Activated CD4-positive, alpha-beta T cell treated with anti-CD3 and anti-CD28 coated beads, Interleukin-2, amount 50 U/mL, for 48 hours (primary cell): ENCODE measurements at regions not wholly inside any gene's neighbourhood (a gene's known extent, or its start where the extent isn't known, plus 50 kb on each side); places are given as distances from the start of the nearest gene placed in this dataset.

Experiments
- DNase-seq, 2 experiments: peaks; one replicate each; pipeline ENCODE4 v3.0.0-alpha.2; 2020

DNA sequence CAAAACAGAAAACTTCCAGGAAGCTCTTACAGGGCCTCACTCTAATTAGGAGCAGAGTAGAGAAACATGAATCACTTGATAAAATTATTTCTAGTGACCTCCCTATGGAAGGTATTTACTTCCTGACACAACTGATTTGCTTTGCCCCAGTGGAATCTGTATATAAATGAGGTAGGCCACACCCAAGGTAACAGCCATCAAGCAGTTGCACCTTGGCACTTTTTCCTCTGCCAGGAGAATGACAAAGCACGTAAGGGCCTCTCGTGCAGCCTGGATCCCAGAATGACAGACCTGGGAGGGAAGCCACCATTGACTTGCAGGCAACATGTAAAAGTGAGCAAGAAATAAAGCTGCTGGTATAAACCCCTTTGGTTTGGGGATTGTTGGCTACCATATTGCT is 620.0 kb upstream of the SLC39A10 start:
- no peak for DNase-seq

DNA sequence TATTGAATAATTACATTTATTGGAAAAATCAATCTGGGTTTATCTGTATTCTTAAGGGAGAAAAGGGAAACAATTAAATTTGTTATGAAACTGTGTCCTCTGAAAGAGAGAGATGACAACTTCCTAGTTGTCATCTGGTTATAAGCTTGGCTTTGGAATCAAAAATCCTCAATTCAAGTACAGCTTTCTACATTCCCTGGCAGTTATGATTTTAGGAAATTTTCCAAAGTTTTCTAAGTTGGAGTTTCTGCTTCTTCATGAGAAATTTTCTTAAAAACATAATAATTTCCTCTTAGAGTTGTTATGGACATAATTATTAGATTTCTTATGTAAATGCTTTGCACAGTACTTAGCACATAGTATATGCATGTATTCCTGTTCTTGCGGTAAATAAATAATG is 625.6 kb upstream of the SLC39A10 start:
- no peak for DNase-seq

DNA sequence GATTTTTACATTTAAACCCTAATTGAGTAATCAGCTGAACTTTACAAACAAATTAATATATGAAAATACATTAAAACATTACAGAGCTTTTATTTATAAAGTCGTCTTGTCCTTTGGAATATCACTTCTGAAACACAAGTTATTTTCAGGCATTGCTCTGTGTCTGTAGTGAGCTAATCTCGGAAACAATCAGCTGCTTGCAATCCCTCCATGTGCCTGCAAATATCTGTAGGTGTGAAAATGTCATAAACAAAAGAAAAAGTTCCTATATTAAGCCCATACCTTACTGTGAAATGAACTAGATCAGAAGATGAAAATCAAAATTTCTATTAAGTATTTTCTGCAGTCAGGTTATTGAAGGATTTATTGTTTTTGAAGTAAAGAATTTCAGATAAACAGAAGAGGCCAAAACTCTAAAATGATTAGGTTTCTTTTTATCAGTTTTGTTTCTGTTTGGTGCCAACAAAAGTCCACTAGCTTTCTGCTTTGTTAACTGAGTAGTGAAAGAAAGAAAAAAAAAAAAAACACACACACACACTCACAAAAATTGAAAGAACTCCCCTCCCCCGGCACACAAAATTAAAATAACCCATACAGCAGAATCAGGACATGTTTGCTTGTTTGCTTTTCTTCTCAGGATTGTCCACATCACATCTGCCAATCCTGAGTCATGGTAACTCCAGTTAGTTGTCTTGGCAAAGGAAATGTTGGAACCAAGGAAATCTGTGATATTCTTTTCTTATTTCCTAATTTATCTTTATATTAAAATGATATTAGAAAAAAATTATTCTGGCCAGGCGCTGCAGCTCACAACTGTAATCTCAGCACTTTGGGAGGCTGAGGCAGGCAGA is 627.0 kb upstream of the SLC39A10 start:
- DNase-seq: no peak

DNA sequence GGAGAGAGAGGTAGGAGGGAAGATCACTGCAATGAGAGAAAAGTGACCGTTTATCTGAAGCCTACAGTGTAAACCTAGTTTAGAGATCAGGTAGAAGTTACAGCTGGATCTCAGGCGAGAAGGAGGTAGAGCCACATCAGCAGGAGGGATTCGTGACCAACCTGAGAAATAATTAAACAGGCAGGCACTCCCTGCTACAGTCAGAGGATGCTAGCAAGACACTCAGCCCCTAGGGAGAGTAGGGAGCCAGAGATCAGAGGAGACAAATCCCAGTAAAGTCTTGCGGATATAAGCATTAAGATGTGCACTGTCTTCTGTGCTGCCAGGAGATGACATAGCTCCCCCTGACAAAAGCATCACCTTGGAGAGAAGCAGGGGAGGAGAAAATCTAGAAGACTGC is 629.1 kb upstream of the SLC39A10 start:
- no peak for DNase-seq

DNA sequence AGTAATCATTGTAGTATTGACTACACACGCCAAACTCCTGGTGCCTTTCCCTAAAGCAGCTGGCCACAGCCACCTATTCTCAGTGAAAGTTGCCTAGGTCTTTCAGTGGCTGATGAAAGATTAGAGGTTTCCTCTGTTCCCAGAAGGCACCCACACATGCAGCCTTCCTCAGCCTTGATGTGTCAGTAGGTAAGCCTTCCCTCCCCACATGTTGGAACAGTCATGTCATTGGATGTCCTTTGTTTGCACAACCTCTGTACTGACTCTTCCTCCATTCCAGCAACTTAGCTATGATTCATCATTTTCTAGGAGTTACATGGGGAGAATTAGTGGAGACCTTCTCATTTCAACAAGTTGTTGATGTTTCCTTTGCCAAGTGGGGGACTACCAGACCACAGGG is 630.8 kb upstream of the SLC39A10 start:
- no peak for DNase-seq

DNA sequence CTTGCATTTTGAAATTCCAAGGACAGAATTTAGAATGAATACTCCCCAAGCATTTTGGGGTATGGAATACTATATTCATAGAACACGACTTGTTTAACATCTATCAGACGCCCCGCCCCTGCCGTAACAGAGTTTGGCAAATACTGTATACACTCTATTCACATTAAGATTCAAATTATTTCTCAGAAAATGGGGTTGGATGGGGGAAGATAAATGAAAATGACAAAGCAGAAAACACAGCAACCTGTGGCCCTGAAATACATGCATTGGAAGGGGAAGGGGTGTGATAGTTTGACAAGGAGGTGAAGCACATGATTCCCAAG is 634.6 kb upstream of the SLC39A10 start:
- DNase-seq: no peak

DNA sequence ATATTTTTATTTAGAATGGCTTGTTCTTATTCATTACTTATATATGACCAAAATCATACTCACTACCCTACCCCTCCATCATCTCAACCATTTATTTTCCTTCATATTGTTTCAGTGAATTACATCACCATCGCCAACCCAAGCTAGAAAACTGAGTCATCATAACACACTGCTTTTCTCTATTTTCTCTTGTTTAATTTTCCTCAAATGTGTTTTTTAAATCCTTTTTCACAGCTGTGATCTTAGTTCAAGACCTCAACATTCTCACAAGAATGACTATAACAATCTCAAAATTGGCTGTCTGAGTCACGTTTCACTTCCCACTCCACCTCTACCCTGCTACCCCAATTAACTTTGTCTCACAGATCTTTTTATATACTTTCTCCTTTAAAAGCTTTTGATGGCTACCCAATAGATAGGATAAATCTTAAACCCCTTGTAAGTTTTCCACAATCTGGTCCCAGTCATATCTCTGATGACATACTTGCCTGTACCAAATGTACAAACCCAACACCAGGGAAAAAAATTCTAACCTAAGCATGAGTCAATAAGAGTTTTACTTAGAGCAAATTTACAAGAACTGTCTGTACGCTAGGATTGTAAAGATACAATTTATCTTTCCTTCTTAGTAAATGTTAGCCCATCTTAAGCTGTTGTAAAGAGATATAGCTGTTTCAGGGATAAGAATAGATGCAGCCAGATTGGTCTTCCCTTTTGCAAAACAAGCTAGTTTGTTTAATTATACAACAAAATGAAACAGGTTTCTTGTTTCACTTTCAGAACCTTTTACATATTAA is 635.1 kb upstream of the SLC39A10 start:
- no peak for DNase-seq

DNA sequence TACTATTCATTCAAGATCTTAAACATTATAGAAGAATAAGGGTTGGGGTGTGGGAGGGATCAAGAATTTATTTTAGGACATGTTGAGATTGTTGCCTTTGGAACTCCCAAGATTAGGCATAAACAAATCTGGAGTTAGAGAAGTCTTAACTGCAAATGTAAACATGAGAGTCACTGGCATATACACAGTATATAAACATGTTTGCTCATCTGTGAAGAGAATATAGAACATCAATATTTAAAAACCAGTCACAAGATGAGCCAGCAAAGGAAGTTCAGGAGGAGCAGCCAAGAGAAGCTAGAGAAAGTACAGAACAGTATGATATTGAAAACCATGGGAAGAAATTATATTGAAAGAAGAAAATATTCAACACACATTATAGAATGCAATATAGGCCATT is 638.6 kb upstream of the SLC39A10 start:
- no peak for DNase-seq

DNA sequence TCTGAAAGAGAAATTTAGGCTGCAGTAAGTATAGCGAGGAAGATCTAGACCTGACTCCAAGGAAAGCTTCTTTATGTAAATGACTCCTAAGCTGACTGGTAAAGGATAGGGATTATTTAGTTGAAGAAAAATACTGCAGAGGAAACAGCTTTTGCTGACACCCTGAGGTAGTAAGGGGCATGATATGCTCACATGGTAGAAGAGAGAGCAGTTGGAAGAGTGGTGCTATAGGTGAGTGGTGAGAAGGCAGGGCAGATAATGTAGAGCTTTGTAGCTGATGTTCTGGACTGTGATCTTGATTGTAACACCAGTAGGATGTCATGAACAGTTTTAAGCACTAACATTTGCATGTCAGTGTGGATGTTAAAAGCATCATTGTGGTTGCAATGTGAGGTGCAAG is 639.1 kb upstream of the SLC39A10 start:
- no peak for DNase-seq

DNA sequence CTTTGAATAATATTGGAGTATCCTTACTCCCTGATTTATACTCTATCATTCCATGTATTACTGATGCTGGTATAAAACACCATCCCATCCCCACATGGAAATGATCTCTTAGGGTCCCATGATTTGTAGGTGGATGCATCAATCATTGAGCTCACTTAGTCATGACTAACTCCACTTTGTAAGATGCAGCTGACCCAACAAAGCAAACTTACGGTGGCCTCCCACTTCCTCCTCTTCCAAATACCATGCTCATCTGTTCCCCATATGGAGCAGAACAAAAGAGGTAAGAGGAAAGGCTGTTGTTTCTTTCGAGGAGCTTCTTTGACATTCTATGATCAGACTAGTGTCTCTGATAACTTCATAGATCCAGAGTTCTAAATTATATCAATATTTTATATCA is 640.2 kb upstream of the SLC39A10 start:
- DNase-seq: no peak

DNA sequence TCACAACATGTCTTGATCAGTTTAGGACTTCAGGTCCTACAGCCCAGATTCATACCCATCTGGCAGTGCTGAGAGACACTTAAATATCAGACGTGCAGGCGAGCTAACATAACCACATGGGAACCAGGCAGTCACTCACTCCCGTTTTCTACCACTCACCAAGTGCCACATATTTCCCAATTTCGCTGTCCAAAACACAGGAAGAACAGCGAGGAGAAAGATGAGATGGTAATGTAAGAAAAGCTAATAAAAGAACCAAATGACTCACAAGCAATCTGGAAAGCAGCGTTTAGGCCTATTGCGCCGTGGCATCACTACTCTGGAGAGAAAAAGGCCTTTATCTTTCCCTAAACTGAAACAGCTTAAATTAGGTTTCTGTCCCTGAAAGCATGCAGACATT is 647.8 kb upstream of the SLC39A10 start:
- DNase-seq: no peak

DNA sequence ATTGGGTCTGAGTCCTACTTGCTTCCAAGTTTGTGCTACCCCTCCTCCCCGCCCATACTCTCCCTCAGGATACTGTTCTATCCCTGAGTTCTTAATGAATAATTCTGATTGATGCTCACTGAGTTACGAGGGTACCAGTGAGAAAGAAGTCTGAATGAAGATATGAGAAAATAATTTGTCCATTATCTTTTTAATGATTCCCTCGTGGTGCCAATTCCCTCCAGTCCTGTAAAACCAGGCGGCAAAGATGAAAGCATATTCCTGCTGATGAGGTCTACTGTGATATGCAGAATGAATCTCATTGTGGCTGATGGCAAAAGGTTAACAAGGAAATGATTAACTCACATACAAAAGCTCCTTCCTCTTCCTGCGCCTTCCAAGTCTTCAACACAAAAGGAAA is 650.2 kb upstream of the SLC39A10 start:
- DNase-seq: no peak

DNA sequence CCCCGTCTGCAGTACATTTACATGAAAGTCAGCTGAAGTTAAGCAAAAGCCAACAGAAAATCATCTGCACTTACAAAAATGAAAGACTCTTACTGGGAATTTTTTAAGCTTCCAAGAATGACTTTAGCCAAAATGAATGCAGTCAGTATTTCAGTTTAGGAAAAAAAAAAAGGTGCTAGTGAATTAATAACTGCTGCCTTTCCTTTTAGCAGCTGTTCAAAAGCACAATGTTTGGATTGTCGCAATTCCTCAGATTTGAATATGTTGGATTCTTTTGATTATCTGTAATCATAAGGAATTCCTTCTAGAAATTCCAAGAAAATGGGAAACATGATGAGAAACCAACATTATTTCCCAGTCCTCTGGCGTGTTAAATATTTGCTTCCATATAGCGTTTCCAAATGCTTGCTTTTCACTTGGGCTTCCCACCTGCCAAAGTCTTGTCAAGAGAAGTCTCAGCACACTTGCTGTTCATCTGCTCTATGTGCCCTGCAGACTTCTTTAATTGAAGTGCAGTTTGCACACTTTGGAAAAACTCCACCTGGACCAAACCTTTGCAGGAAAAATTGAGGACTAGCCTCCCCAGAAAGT is 653.0 kb upstream of the SLC39A10 start:
- DNase-seq: no peak

DNA sequence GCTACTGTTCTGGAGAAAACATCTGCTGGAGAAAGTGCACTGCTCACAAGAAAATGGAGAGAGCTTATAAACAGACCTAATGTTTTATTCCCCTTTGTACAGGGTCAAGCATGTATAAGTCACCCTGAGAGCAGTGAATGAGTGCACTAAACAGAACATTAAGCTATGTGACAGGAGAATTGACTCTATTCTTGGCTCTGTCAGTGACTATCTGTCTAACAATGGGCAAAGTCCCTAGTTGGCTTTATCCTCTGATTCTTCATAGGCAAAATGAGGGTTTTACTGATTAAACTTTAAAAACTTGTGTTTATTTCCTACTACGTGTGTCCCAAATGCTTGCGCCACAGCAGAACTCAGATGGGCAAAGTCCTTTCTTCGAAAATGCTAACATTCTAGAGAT is 655.1 kb upstream of the SLC39A10 start:
- DNase-seq: no peak

DNA sequence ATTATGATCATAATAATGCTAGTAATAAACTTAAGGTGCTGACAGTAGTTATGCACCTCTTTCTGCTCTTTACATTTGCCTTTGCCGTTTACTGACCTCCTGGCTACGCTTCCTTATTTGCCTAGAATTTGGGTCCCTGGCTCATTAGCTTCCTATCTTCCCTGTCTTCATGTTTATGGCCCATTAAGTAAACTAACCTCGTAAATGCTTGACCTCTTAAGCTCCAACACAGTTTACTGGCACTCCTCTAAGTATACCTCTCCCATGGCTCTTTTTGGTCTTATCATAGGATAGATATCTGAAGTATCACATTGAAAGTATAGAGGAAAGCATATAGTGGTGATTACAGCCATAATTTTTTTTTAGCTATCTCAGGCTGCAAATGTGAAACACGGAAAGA is 657.3 kb upstream of the SLC39A10 start:
- DNase-seq: no peak

DNA sequence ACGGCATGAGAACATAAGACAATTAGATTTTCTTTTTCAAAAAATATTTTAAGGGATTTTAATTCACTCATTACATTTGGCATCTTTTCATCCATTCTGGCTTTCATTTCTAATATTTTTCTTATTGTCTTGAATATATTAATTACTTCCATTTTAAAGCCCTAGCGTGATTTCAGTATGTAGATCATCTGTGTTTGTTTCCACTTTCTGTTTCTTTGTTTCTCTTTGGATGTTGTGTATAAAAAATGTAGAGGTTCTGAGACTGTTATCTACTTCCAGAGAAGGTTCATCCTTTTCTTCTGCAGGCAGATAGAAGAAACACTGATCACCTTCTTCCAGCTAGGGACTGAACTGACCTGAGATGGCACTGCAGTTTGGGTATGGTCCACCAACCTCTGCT is 664.4 kb upstream of the SLC39A10 start:
- DNase-seq: no peak

DNA sequence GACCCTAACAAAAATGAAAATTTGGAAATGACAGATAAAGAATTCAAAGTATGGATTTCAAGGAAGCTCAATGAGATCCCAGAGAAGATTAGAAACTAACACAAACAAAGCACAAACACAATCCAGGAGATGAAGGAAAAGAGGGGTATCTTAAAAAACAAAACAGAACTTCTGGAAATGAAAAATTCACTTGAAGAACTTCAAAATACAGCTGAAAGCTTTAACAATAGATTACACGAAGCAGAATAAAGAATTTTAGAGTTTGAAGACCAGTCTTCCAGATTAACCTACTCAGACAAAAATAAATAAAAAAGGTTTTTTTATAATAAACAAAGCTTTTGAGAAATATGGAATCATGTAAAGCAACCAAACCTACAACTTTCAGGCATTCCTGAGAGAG is 671.8 kb upstream of the SLC39A10 start:
- DNase-seq: no peak

DNA sequence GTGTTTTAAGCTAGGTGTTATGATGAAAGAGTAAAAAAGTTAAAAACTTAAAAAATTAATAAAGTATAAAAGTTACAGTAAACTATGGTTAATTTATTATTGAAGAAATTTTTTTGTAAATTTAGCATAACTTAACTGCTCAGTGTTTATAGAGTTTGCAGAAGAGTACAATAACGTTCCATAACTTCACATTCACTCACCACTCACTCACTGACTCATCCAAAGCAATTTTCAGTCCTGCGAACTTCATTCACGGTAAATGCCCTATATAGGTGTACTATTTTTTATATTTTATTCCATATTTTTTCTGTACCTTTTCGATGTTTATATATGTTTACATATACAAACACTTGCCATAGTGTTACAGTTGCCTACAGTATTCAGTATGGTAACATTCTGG is 694.8 kb upstream of the SLC39A10 start:
- no peak for DNase-seq

DNA sequence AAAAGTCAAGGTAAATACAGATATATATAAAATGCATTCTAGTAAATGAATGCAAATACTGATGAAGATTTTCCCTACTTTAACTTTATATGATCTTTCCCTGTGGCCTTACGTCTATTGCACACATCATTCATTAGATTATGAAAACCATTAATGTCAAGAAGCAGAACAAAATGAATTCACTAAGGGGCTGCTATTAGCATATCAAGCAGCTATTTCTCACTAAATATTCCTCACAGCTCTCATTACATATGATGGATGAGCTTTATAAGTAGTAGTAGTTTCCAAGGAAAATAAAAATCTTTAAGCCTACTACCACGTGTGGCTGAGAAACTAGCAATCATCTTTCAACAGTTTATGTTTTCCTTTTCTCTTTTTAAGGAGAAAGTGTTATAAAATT is 702.8 kb upstream of the SLC39A10 start:
- no peak for DNase-seq

DNA sequence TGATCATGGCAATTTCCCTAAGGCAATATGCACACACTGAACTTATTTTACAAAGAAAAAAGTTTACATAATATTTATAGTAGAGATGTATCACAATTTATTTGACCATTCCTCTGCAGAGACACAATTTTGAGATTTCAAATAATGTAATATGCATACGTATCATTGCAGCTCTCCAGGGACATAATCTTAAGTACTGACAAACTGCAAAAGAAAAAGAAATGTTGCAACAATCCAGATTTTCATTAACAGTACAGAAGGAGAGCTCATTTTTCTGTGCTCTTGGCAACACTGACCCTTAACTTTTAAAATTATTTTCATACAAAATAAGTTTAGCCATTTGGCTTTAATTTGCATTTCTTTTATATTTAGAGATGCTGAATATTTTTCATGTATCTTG is 710.2 kb upstream of the SLC39A10 start:
- DNase-seq: no peak

DNA sequence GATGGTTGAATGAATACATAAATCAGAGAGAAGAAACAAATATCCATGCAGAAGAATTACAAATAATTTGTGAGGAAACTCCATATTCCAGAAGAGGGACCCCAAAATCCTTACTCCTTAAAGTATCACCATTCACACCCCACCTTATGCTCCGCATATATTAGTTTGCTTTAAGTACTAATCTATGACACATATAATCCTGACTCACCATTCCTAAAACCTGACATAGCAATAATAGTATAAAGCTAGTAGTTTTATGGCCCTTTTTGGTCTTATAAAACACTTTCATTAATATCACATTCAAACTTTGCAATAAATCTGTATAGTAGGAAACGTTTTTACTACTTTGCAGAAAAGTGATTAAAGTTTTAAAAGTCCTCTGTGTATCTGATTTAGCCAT is 719.0 kb upstream of the SLC39A10 start:
- no peak for DNase-seq

DNA sequence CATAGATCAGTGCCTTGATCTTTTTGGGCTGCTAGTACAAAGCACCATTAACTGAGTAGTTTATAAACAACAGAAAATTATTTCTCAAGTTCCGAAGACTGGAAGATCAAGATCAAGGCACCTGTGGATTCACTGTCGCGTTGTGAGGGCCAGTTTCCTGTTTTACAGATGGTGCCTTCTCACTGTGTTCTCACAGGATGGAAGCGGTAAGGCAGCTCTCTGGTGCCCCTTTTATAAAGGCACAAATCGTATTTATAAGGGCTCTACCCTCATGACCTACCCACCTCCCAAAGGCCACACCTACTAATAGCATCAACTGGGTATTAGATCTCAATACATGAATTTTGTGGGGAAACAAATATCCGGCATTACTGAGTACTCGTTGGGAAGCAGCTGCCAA is 729.5 kb upstream of the SLC39A10 start:
- DNase-seq: no peak

DNA sequence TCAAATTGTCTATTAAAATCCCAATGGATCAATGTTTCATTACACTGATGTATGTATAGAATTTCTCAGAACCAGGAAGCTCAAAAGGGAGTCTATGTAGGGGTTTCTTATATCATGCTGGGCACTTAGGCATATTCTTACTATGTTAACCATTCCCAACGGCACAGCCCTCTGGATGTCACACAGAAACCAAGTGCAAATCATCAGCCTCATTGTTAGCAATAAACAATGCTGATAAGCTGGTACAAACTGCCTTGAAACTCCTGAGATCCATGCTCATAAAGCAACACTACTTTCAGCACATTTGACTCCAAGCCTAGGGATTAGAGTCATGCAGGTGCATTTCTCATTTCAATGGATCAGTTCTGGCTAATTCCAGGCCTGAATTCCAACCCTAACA is 730.2 kb upstream of the SLC39A10 start:
- DNase-seq: no peak

DNA sequence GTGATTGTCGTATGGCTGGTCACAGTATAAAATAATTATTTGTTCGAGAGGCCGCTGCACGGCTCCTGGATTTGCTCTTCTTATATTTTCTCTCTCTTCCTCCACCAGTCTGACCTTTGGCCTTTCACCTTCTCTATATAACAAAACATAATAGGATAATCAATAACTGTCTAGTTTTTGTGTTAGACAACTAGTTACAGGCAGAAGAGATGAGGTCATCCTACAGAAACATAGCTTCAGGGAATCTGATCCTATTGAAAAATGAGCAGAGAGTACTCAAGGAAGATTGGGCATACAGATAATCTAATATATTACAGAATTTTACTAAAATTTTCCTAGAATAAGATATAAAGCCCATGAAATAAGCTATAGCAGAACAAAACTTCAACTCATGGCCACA is 731.3 kb upstream of the SLC39A10 start:
- DNase-seq: no peak
